ENCODE measurements at regions not wholly inside any gene's neighbourhood (a gene's known extent, or its start where the extent isn't known, plus 50 kb on each side); places are given as distances from the start of the nearest gene placed in this dataset.
"Not testable (repeated sequence)": the region's sequence is repeated elsewhere in the genome, so short reads cannot be mapped to it uniquely, and the experiment has no call there.

- H3K4me3 ChIP-seq (ENCODE audit: low read length in 2 of 2), result no peak overlapping the region
- H3K9me3 ChIP-seq (ENCODE audit: control insufficient read depth in 2 of 2, insufficient read depth in 1 of 2, low read length in 1 of 2), result no peaks in the 10 kb centered on the region
- H3K4me1 ChIP-seq (ENCODE audit: control insufficient read depth in 2 of 2, insufficient read depth in 2 of 2, low read length in 2 of 2), result no peaks in the 10 kb centered on the region
- H3K36me3 ChIP-seq (ENCODE audit: control insufficient read depth in 2 of 2, insufficient read depth in 2 of 2, low read length in 1 of 2), result no peaks in the 10 kb centered on the region
- no peak overlapping the region for H3K27ac ChIP-seq (ENCODE audit: low read depth in 1 of 2, low read length in 1 of 2)
- 100% methylated on average over 2 of the region's 2 CpGs for whole genome bisulfite sequencing
- H3K27me3 ChIP-seq (ENCODE audit: control insufficient read depth in 2 of 2, insufficient read depth in 1 of 2, low read length in 1 of 2), result no peaks in the 10 kb centered on the region
- no peak for DNase-seq (ENCODE audit: low read depth in 6 of 9, low spot score in 9 of 9)
These were observed 128.4 kb downstream of the RGS21 start for GRCh38 chr1:192445241-192445640.

GRCh38 chr1:192445839-192446489 is 129.2 kb downstream of the RGS21 start:
- 24% methylated on average over 7 of the region's 7 CpGs for WGBS
- DNase-seq (ENCODE audit: low read depth in 6 of 9, low spot score in 9 of 9), result peak in 8 of 9 donors; percentile 16 to 61 (median 38)
- H3K4me3 ChIP-seq (ENCODE audit: low read length in 2 of 2), result no peak overlapping the region

GRCh38 chr1:192448026-192448578 is 127.5 kb upstream of the RGS1 start:
- Histone ChIP-seq H3K4me1 (ENCODE audit: control insufficient read depth in 2 of 2, insufficient read depth in 2 of 2, low read length in 2 of 2) (no peaks in the 10 kb centered on the region), H3K4me3 (ENCODE audit: low read length in 2 of 2) (no peak overlapping the region), H3K9me3 (ENCODE audit: control insufficient read depth in 2 of 2, insufficient read depth in 1 of 2, low read length in 1 of 2) (no peaks in the 10 kb centered on the region), H3K27ac (ENCODE audit: low read depth in 1 of 2, low read length in 1 of 2) (no peak overlapping the region), H3K27me3 (ENCODE audit: control insufficient read depth in 2 of 2, insufficient read depth in 1 of 2, low read length in 1 of 2) (no peaks in the 10 kb centered on the region), H3K36me3 (ENCODE audit: control insufficient read depth in 2 of 2, insufficient read depth in 2 of 2, low read length in 1 of 2) (no peaks in the 10 kb centered on the region)
- DNase-seq (ENCODE audit: low read depth in 6 of 9, low spot score in 9 of 9), result no peak

More at GRCh38 chr1:192445839-192446489, 129.2 kb downstream of the RGS21 start:
- no peaks in the 10 kb centered on the region for H3K36me3 ChIP-seq (ENCODE audit: control insufficient read depth in 2 of 2, insufficient read depth in 2 of 2, low read length in 1 of 2)
- H3K27me3 ChIP-seq (ENCODE audit: control insufficient read depth in 2 of 2, insufficient read depth in 1 of 2, low read length in 1 of 2), result no peaks in the 10 kb centered on the region
- H3K4me1 ChIP-seq (ENCODE audit: control insufficient read depth in 2 of 2, insufficient read depth in 2 of 2, low read length in 2 of 2), result no peaks in the 10 kb centered on the region
- H3K27ac ChIP-seq (ENCODE audit: low read depth in 1 of 2, low read length in 1 of 2), result no peak overlapping the region
- H3K9me3 ChIP-seq (ENCODE audit: control insufficient read depth in 2 of 2, insufficient read depth in 1 of 2, low read length in 1 of 2), result no peaks in the 10 kb centered on the region

- no peaks in the 10 kb centered on the region for H3K9me3 ChIP-seq (ENCODE audit: control insufficient read depth in 2 of 2, insufficient read depth in 1 of 2, low read length in 1 of 2)
- no peak for DNase-seq (ENCODE audit: low read depth in 6 of 9, low spot score in 9 of 9)
- no peak overlapping the region for H3K4me3 ChIP-seq (ENCODE audit: low read length in 2 of 2)
- no peaks in the 10 kb centered on the region for H3K27me3 ChIP-seq (ENCODE audit: control insufficient read depth in 2 of 2, insufficient read depth in 1 of 2, low read length in 1 of 2)
- H3K36me3 ChIP-seq (ENCODE audit: control insufficient read depth in 2 of 2, insufficient read depth in 2 of 2, low read length in 1 of 2), result no peaks in the 10 kb centered on the region
- no peak overlapping the region for H3K27ac ChIP-seq (ENCODE audit: low read depth in 1 of 2, low read length in 1 of 2)
- 82% methylated on average over 8 of the region's 8 CpGs for whole genome bisulfite sequencing
- H3K4me1 ChIP-seq (ENCODE audit: control insufficient read depth in 2 of 2, insufficient read depth in 2 of 2, low read length in 2 of 2), result no peaks in the 10 kb centered on the region
These were observed 122.1 kb upstream of the RGS1 start for GRCh38 chr1:192453360-192453992.

GRCh38 chr1:192459467-192459866 is 116.1 kb upstream of the RGS1 start:
- no peak overlapping the region for H3K27ac ChIP-seq (ENCODE audit: low read depth in 1 of 2, low read length in 1 of 2)
- no peaks in the 10 kb centered on the region for H3K27me3 ChIP-seq (ENCODE audit: control insufficient read depth in 2 of 2, insufficient read depth in 1 of 2, low read length in 1 of 2)
- DNase-seq (ENCODE audit: low read depth in 6 of 9, low spot score in 9 of 9), result no peak
- no peaks in the 10 kb centered on the region for H3K4me1 ChIP-seq (ENCODE audit: control insufficient read depth in 2 of 2, insufficient read depth in 2 of 2, low read length in 2 of 2)
- no peaks in the 10 kb centered on the region for H3K36me3 ChIP-seq (ENCODE audit: control insufficient read depth in 2 of 2, insufficient read depth in 2 of 2, low read length in 1 of 2)
- H3K9me3 ChIP-seq (ENCODE audit: control insufficient read depth in 2 of 2, insufficient read depth in 1 of 2, low read length in 1 of 2), result no peaks in the 10 kb centered on the region
- H3K4me3 ChIP-seq (ENCODE audit: low read length in 2 of 2), result no peak overlapping the region

- 95% methylated on average over 4 of the region's 4 CpGs for WGBS
These were observed 113.9 kb upstream of the RGS1 start for GRCh38 chr1:192461684-192462083.

GRCh38 chr1:192462616-192463015 is 113.0 kb upstream of the RGS1 start:
- no peak overlapping the region for H3K4me3 ChIP-seq (ENCODE audit: low read length in 2 of 2)
- H3K27me3 ChIP-seq (ENCODE audit: control insufficient read depth in 2 of 2, insufficient read depth in 1 of 2, low read length in 1 of 2), result no peaks in the 10 kb centered on the region
- no peaks in the 10 kb centered on the region for H3K4me1 ChIP-seq (ENCODE audit: control insufficient read depth in 2 of 2, insufficient read depth in 2 of 2, low read length in 2 of 2)
- WGBS, result 96% methylated on average over 3 of the region's 3 CpGs
- no peak overlapping the region for H3K27ac ChIP-seq (ENCODE audit: low read depth in 1 of 2, low read length in 1 of 2)
- no peaks in the 10 kb centered on the region for H3K9me3 ChIP-seq (ENCODE audit: control insufficient read depth in 2 of 2, insufficient read depth in 1 of 2, low read length in 1 of 2)
- no peak for DNase-seq (ENCODE audit: low read depth in 6 of 9, low spot score in 9 of 9)
- no peaks in the 10 kb centered on the region for H3K36me3 ChIP-seq (ENCODE audit: control insufficient read depth in 2 of 2, insufficient read depth in 2 of 2, low read length in 1 of 2)

More at GRCh38 chr1:192461684-192462083, 113.9 kb upstream of the RGS1 start:
- H3K36me3 ChIP-seq (ENCODE audit: control insufficient read depth in 2 of 2, insufficient read depth in 2 of 2, low read length in 1 of 2), result no peaks in the 10 kb centered on the region
- no peaks in the 10 kb centered on the region for H3K4me1 ChIP-seq (ENCODE audit: control insufficient read depth in 2 of 2, insufficient read depth in 2 of 2, low read length in 2 of 2)
- no peak for DNase-seq (ENCODE audit: low read depth in 6 of 9, low spot score in 9 of 9)
- H3K4me3 ChIP-seq (ENCODE audit: low read length in 2 of 2), result no peak overlapping the region
- no peaks in the 10 kb centered on the region for H3K9me3 ChIP-seq (ENCODE audit: control insufficient read depth in 2 of 2, insufficient read depth in 1 of 2, low read length in 1 of 2)
- H3K27ac ChIP-seq (ENCODE audit: low read depth in 1 of 2, low read length in 1 of 2), result no peak overlapping the region
- no peaks in the 10 kb centered on the region for H3K27me3 ChIP-seq (ENCODE audit: control insufficient read depth in 2 of 2, insufficient read depth in 1 of 2, low read length in 1 of 2)

- WGBS, result 75% methylated on average over 3 of the region's 3 CpGs
- Histone ChIP-seq H3K27ac (ENCODE audit: low read depth in 1 of 2, low read length in 1 of 2) (no peak overlapping the region), H3K4me3 (ENCODE audit: low read length in 2 of 2) (no peak overlapping the region), H3K27me3 (ENCODE audit: control insufficient read depth in 2 of 2, insufficient read depth in 1 of 2, low read length in 1 of 2) (no peaks in the 10 kb centered on the region), H3K9me3 (ENCODE audit: control insufficient read depth in 2 of 2, insufficient read depth in 1 of 2, low read length in 1 of 2) (no peaks in the 10 kb centered on the region), H3K4me1 (ENCODE audit: control insufficient read depth in 2 of 2, insufficient read depth in 2 of 2, low read length in 2 of 2) (no peaks in the 10 kb centered on the region), H3K36me3 (ENCODE audit: control insufficient read depth in 2 of 2, insufficient read depth in 2 of 2, low read length in 1 of 2) (no peaks in the 10 kb centered on the region)
- no peak for DNase-seq (ENCODE audit: low read depth in 6 of 9, low spot score in 9 of 9)
These were observed 111.9 kb upstream of the RGS1 start for GRCh38 chr1:192463661-192464060.

GRCh38 chr1:192465221-192465620 is 110.4 kb upstream of the RGS1 start:
- not testable (repeated sequence) for H3K9me3 ChIP-seq (ENCODE audit: control insufficient read depth in 2 of 2, insufficient read depth in 1 of 2, low read length in 1 of 2)

More at GRCh38 chr1:192465221-192465620, 110.4 kb upstream of the RGS1 start:
- H3K36me3 ChIP-seq (ENCODE audit: control insufficient read depth in 2 of 2, insufficient read depth in 2 of 2, low read length in 1 of 2); DNase-seq (ENCODE audit: low read depth in 6 of 9, low spot score in 9 of 9); H3K4me1 ChIP-seq (ENCODE audit: control insufficient read depth in 2 of 2, insufficient read depth in 2 of 2, low read length in 2 of 2); H3K27me3 ChIP-seq (ENCODE audit: control insufficient read depth in 2 of 2, insufficient read depth in 1 of 2, low read length in 1 of 2); H3K27ac ChIP-seq (ENCODE audit: low read depth in 1 of 2, low read length in 1 of 2); H3K4me3 ChIP-seq (ENCODE audit: low read length in 2 of 2): not testable (repeated sequence)
- WGBS, result 95% methylated on average over 4 of the region's 4 CpGs
